A673 (cell line): ENCODE measurements at regions not wholly inside any gene's neighbourhood (a gene's known extent, or its start where the extent isn't known, plus 50 kb on each side); places are given as distances from the start of the nearest gene placed in this dataset.

Experiments
- BruUV-seq: library from RNA; stranded (reverse); fragments of 400-500 nt; replicated peaks from 2 replicates; lab custom pipeline; 2021; lab: Mats Ljungman, UMichigan
- CTCF ChIA-PET: fragments of 300-600 bp; sonication (Branson Sonifier 250); formaldehyde crosslinking; loops from one replicate; lab custom pipeline; 2022; ENCODE audit warnings: antibody characterized with exemption; lab: Charles Lee
- POLR2A ChIA-PET: fragments of 300-600 bp; sonication (Branson Sonifier 250); formaldehyde crosslinking; loops from one replicate; lab custom pipeline; 2022; ENCODE audit warnings: antibody characterized with exemption; ENCODE audit not compliant: low non-redundant PET; lab: Charles Lee
- DNase-seq: peaks from one replicate; pipeline ENCODE4 v3.0.0-alpha.2; 2015; ENCODE audit warnings: low spot score
- H3K27ac ChIP-seq: fragments of 200-600 bp; sonication (generic); 2 replicates; pipeline ENCODE4 v1.5.1; 2016; ENCODE audit warnings: mixed run types, low read depth, mild to moderate bottlenecking, mixed read lengths, antibody characterized with exemption, low read length; ENCODE audit not compliant: poor library complexity, severe bottlenecking
- H3K27me3 ChIP-seq: fragments of 200-600 bp; sonication (generic); replicated peaks from 2 replicates; pipeline ENCODE4 v1.6.1; 2017; ENCODE audit warnings: mixed run types, low read depth, mild to moderate bottlenecking, mixed read lengths, antibody characterized with exemption, low read length; ENCODE audit not compliant: insufficient read depth, poor library complexity
- H3K36me3 ChIP-seq: fragments of 200-600 bp; sonication (generic); 2 replicates; pipeline ENCODE4 v1.6.1; 2016; ENCODE audit warnings: mixed run types, mild to moderate bottlenecking, mixed read lengths, antibody characterized with exemption, low read length; ENCODE audit not compliant: insufficient read depth, poor library complexity, severe bottlenecking
- H3K4me1 ChIP-seq: fragments of 200-600 bp; sonication (generic); 2 replicates; pipeline ENCODE4 v1.6.1; 2017; ENCODE audit warnings: mixed run types, mild to moderate bottlenecking, mixed read lengths, antibody characterized with exemption, low read length; ENCODE audit not compliant: insufficient read depth, poor library complexity, severe bottlenecking
- H3K4me3 ChIP-seq: fragments of 200-600 bp; sonication (generic); 2 replicates; pipeline ENCODE4 v1.5.1; 2016; ENCODE audit warnings: low read depth, mixed run types, mild to moderate bottlenecking, mixed read lengths, low read length; ENCODE audit not compliant: poor library complexity, severe bottlenecking
- H3K9me3 ChIP-seq: fragments of 200-600 bp; sonication (generic); 2 replicates; pipeline ENCODE4 v1.6.1; 2016; ENCODE audit warnings: mixed run types, low read depth, mild to moderate bottlenecking, mixed read lengths, antibody characterized with exemption, low read length; ENCODE audit not compliant: poor library complexity, severe bottlenecking
- CTCF ChIP-seq: fragments of 300-800, 200-600 bp; sonication (generic); conservative IDR thresholded peaks from 2 replicates; pipeline ENCODE4 v1.5.1; 2017; ENCODE audit warnings: low read depth, mild to moderate bottlenecking, antibody characterized with exemption, low read length, moderate library complexity, mixed read lengths
- EZH2 ChIP-seq: fragments of 200-600 bp; sonication (generic); IDR thresholded peaks from 2 replicates; pipeline ENCODE4 v1.6.1; 2017; ENCODE audit warnings: borderline replicate concordance, low read depth, mild to moderate bottlenecking, mixed read lengths, antibody characterized with exemption, low read length; ENCODE audit not compliant: poor library complexity, severe bottlenecking
- intact Hi-C: fragments of 100-400 bp; cut with micrococcal nuclease; formaldehyde crosslinking; loops from one replicate; pipeline ENCODE4 v1.10.0; 2022; ENCODE audit not compliant: unreplicated experiment

GRCh38 chr1:229857585-229857984 lies 209.5 kb upstream of the GALNT2 start:
- ChIA-PET POLR2A (no interaction called here), CTCF (no interaction called here)
- BruUV-seq, result no TSS peak
- no peak for TF ChIP-seq CTCF
- no peak for TF ChIP-seq EZH2
- Histone ChIP-seq H3K4me3 (no peak overlapping the region), H3K4me1 (no peaks in the 10 kb centered on the region), H3K36me3 (no peaks in the 10 kb centered on the region), H3K27ac (no peak overlapping the region), H3K9me3 (no peaks in the 10 kb centered on the region), H3K27me3 (no peaks in the 10 kb centered on the region)
- intact Hi-C loops, result no loop called here
- DNase-seq, result no peak

GRCh38 chr1:229859026-229859425 lies 208.0 kb upstream of the GALNT2 start:
- intact Hi-C loops, result no loop called here
- BruUV-seq, result no TSS peak
- CTCF ChIA-PET, result no interaction called here

GRCh38 chr1:229860926-229861325 lies 206.1 kb upstream of the GALNT2 start:
- no peaks in the 10 kb centered on the region for H3K36me3 ChIP-seq
- TF ChIP-seq CTCF (no peak), EZH2 (no peak)
- BruUV-seq, result no TSS peak

More at GRCh38 chr1:229859026-229859425, 208.0 kb upstream of the GALNT2 start:
- no peak for TF ChIP-seq EZH2
- no peak for TF ChIP-seq CTCF
- Histone ChIP-seq H3K27me3 (no peaks in the 10 kb centered on the region), H3K4me3 (no peak overlapping the region), H3K36me3 (no peaks in the 10 kb centered on the region), H3K27ac (no peak overlapping the region), H3K4me1 (no peaks in the 10 kb centered on the region), H3K9me3 (no peaks in the 10 kb centered on the region)
- POLR2A ChIA-PET, result no interaction called here
- no peak for DNase-seq

More at GRCh38 chr1:229860926-229861325, 206.1 kb upstream of the GALNT2 start:
- DNase-seq, result no peak
- no peaks in the 10 kb centered on the region for H3K27me3 ChIP-seq
- POLR2A ChIA-PET, result no interaction called here
- no peaks in the 10 kb centered on the region for H3K9me3 ChIP-seq
- intact Hi-C loops, result no loop called here
- CTCF ChIA-PET, result no interaction called here
- no peak overlapping the region for H3K27ac ChIP-seq
- H3K4me1 ChIP-seq, result no peaks in the 10 kb centered on the region
- H3K4me3 ChIP-seq, result no peak overlapping the region
